ENCODE measurements at regions not wholly inside any gene's neighbourhood (a gene's known extent, or its start where the extent isn't known, plus 50 kb on each side); places are given as distances from the start of the nearest gene placed in this dataset.
"Not testable (repeated sequence)": the region's sequence is repeated elsewhere in the genome, so short reads cannot be mapped to it uniquely, and the experiment has no call there.

- DNase-seq (ENCODE audit: low read depth) = no peak
Observed at GRCh38 chr11:79507706-79508105, 66.9 kb upstream of the TENM4 start.

GRCh38 chr11:79506734-79507344 lies 66.0 kb upstream of the TENM4 start:
- no peak for DNase-seq (ENCODE audit: low read depth)

- DNase-seq (ENCODE audit: low read depth) = no peak
Observed at GRCh38 chr11:79506124-79506523, 65.3 kb upstream of the TENM4 start.

GRCh38 chr11:79503028-79503427 lies 62.2 kb upstream of the TENM4 start:
- no peak for DNase-seq (ENCODE audit: low read depth)

- DNase-seq (ENCODE audit: low read depth) = no peak
Observed at GRCh38 chr11:79501707-79502106, 60.9 kb upstream of the TENM4 start.

GRCh38 chr11:79499929-79500328 lies 59.1 kb upstream of the TENM4 start:
- DNase-seq (ENCODE audit: low read depth) = not testable (repeated sequence)

- no peak for DNase-seq (ENCODE audit: low read depth)
Observed at GRCh38 chr11:79498667-79499066, 57.8 kb upstream of the TENM4 start.

GRCh38 chr11:79493555-79494171 lies 52.8 kb upstream of the TENM4 start:
- DNase-seq (ENCODE audit: low read depth) = peak; percentile 6

GRCh38 chr11:79492008-79492407 lies 51.2 kb upstream of the TENM4 start:
- DNase-seq (ENCODE audit: low read depth) = no peak
